GM23338 (cell line): ENCODE measurements at regions not wholly inside any gene's neighbourhood (a gene's known extent, or its start where the extent isn't known, plus 50 kb on each side); places are given as distances from the start of the nearest gene placed in this dataset.

Source experiments
- ATAC-seq: fragments of 200-7000 bp; cut with Tn5 transposase; 3 replicates; pipeline ENCODE4 v1.9.1; 2020
- DNase-seq: peaks from one replicate; pipeline ENCODE4 v3.0.0-alpha.2; 2015; ENCODE audit warnings: low spot score
- H2AFZ ChIP-seq: fragments of 200-600 bp; sonication (generic); 2 replicates; pipeline ENCODE4 v1.8.0; 2016; ENCODE audit warnings: antibody characterized with exemption, mild to moderate bottlenecking, moderate library complexity
- H3F3A ChIP-seq: fragments of 200-600 bp; sonication (generic); replicated peaks from 2 replicates; pipeline ENCODE4 v1.8.0; 2017; ENCODE audit warnings: antibody characterized with exemption, mixed run types, low read depth
- H3K27ac ChIP-seq: fragments of 200-600 bp; sonication (generic); 2 replicates; pipeline ENCODE4 v1.6.1; 2016; ENCODE audit warnings: low read depth
- H3K27me3 ChIP-seq: fragments of 200-600 bp; sonication (generic); 2 replicates; pipeline ENCODE4 v1.8.0; 2016; ENCODE audit warnings: mild to moderate bottlenecking, mixed run types, moderate library complexity; ENCODE audit not compliant: insufficient read depth
- H3K36me3 ChIP-seq: fragments of 200-600 bp; sonication (generic); 2 replicates; pipeline ENCODE4 v1.8.0; 2016; ENCODE audit warnings: mild to moderate bottlenecking; ENCODE audit not compliant: insufficient read depth
- H3K4me1 ChIP-seq: fragments of 200-600 bp; sonication (generic); 2 replicates; pipeline ENCODE4 v1.8.0; 2016; ENCODE audit warnings: mild to moderate bottlenecking, moderate library complexity; ENCODE audit not compliant: insufficient read depth
- H3K4me2 ChIP-seq: fragments of 200-600 bp; sonication (generic); 2 replicates; pipeline ENCODE4 v1.7.1; 2017; ENCODE audit warnings: mixed run types
- H3K4me3 ChIP-seq: fragments of 200-600 bp; sonication (generic); 2 replicates; pipeline ENCODE4 v1.6.1; 2016; ENCODE audit warnings: mixed run types
- H3K79me2 ChIP-seq: fragments of 200-600 bp; sonication (generic); replicated peaks from 2 replicates; pipeline ENCODE4 v1.8.0; 2017; ENCODE audit warnings: mild to moderate bottlenecking; ENCODE audit not compliant: insufficient read depth
- H3K9me2 ChIP-seq: fragments of 200-600 bp; sonication (generic); 2 replicates; pipeline ENCODE4 v1.8.0; 2017; ENCODE audit not compliant: insufficient read depth
- H4K20me1 ChIP-seq: fragments of 200-600 bp; sonication (generic); replicated peaks from 2 replicates; pipeline ENCODE4 v1.8.0; 2017; ENCODE audit warnings: mild to moderate bottlenecking; ENCODE audit not compliant: insufficient read depth
- H3K27ac Mint-ChIP-seq: 2 replicates; pipeline ENCODE4 v1.8.0; 2020; ENCODE audit warnings: inconsistent platforms, mild to moderate bottlenecking, moderate library complexity, mixed read lengths
- H3K27me3 Mint-ChIP-seq: 3 replicates; pipeline ENCODE4 v1.8.0; 2022; ENCODE audit warnings: low read depth, mild to moderate bottlenecking, moderate library complexity, mixed read lengths, inconsistent platforms; ENCODE audit not compliant: insufficient read depth, poor library complexity
- H3K36me3 Mint-ChIP-seq: 3 replicates; pipeline ENCODE4 v1.8.0; 2021; ENCODE audit warnings: low read depth, mild to moderate bottlenecking, inconsistent platforms, moderate library complexity, mixed read lengths
- H3K4me1 Mint-ChIP-seq: 3 replicates; pipeline ENCODE4 v1.8.0; 2020; ENCODE audit warnings: mild to moderate bottlenecking, inconsistent platforms, mixed read lengths
- H3K4me3 Mint-ChIP-seq: 3 replicates; pipeline ENCODE4 v1.8.0; 2021; ENCODE audit warnings: moderate library complexity, mild to moderate bottlenecking, inconsistent platforms, mixed read lengths
- H3K9me3 Mint-ChIP-seq: 3 replicates; pipeline ENCODE4 v1.8.0; 2020; ENCODE audit warnings: moderate library complexity, mild to moderate bottlenecking, inconsistent platforms, mixed read lengths
- CREB1 ChIP-seq: fragments of 250-450 bp; sonication (Bioruptor Pico); IDR thresholded peaks from 2 replicates; pipeline ENCODE4 v1.5.0; 2020; ENCODE audit warnings: low read depth, mild to moderate bottlenecking, moderate library complexity
- ETS1 ChIP-seq: IDR thresholded peaks from 2 replicates; pipeline ENCODE4 v1.6.1; 2016; ENCODE audit warnings: antibody characterized with exemption
- EZH2 ChIP-seq: fragments of 200-600 bp; sonication (generic); IDR thresholded peaks from one replicate; pipeline ENCODE4 v1.8.0; 2017; ENCODE audit warnings: antibody characterized with exemption, mild to moderate bottlenecking, low read depth; ENCODE audit not compliant: unreplicated experiment
- EZH2phosphoT487 ChIP-seq: fragments of 200-600 bp; sonication (generic); IDR thresholded peaks from one replicate; pipeline ENCODE4 v1.8.1; 2018; ENCODE audit warnings: antibody characterized with exemption; ENCODE audit not compliant: unreplicated experiment
- JUNB ChIP-seq: IDR thresholded peaks from one replicate; pipeline ENCODE4 v1.6.1; 2016; ENCODE audit warnings: antibody characterized with exemption; ENCODE audit not compliant: unreplicated experiment
- NANOG ChIP-seq: IDR thresholded peaks from 2 replicates; pipeline ENCODE4 v1.6.1; 2016; ENCODE audit warnings: antibody characterized with exemption, borderline replicate concordance
- POLR2AphosphoS5 ChIP-seq: IDR thresholded peaks from 2 replicates; pipeline ENCODE4 v1.6.1; 2016; ENCODE audit warnings: antibody characterized with exemption, low read depth
- STAT1 ChIP-seq: IDR thresholded peaks from one replicate; pipeline ENCODE4 v1.6.1; 2016; ENCODE audit warnings: antibody characterized with exemption; ENCODE audit not compliant: unreplicated experiment
- ZNF114 ChIP-seq: fragments of 250-450 bp; sonication (Bioruptor Pico); IDR thresholded peaks from 2 replicates; pipeline ENCODE4 v1.5.0; 2020; ENCODE audit warnings: mild to moderate bottlenecking, moderate library complexity
- ZNF331 ChIP-seq: fragments of 250-450 bp; sonication (Bioruptor Pico); IDR thresholded peaks from 2 replicates; pipeline ENCODE4 v1.5.0; 2020; ENCODE audit warnings: low read depth, mild to moderate bottlenecking, moderate library complexity
- TF ChIP-seq, protein P1 (sequence below), 2 experiments: fragments of 200-600 bp in 1 of 2; sonication (generic) in 1 of 2; conservative IDR thresholded peaks; 2 replicates each; pipeline versions ENCODE4 v1.5.1 to v1.6.1; 2016 to 2017; ENCODE audit warnings: antibody characterized with exemption in 2 of 2, low read depth in 2 of 2, mild to moderate bottlenecking in 2 of 2, moderate library complexity in 1 of 2
- TF ChIP-seq, protein P2 (sequence below): IDR thresholded peaks from one replicate; pipeline ENCODE4 v1.6.1; 2018; ENCODE audit warnings: antibody characterized with exemption; ENCODE audit not compliant: unreplicated experiment
- TF ChIP-seq, protein P3 (sequence below): fragments of 250-450 bp; sonication (Bioruptor Pico); IDR thresholded peaks from 2 replicates; pipeline ENCODE4 v1.5.0; 2020; ENCODE audit warnings: mild to moderate bottlenecking, moderate library complexity

- peaks cover 99% of the 10 kb centered on the region for H3K9me3 Mint-ChIP-seq
- no peak overlapping the region for H3K27ac Mint-ChIP-seq
- TF ChIP-seq, protein P1, sequence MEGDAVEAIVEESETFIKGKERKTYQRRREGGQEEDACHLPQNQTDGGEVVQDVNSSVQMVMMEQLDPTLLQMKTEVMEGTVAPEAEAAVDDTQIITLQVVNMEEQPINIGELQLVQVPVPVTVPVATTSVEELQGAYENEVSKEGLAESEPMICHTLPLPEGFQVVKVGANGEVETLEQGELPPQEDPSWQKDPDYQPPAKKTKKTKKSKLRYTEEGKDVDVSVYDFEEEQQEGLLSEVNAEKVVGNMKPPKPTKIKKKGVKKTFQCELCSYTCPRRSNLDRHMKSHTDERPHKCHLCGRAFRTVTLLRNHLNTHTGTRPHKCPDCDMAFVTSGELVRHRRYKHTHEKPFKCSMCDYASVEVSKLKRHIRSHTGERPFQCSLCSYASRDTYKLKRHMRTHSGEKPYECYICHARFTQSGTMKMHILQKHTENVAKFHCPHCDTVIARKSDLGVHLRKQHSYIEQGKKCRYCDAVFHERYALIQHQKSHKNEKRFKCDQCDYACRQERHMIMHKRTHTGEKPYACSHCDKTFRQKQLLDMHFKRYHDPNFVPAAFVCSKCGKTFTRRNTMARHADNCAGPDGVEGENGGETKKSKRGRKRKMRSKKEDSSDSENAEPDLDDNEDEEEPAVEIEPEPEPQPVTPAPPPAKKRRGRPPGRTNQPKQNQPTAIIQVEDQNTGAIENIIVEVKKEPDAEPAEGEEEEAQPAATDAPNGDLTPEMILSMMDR (conservative IDR thresholded peaks at IDR 0.05; ENCODE audit: low read depth in 2 of 2): no peak
- TF ChIP-seq EZH2phosphoT487: no peak
- TF ChIP-seq, protein P2, sequence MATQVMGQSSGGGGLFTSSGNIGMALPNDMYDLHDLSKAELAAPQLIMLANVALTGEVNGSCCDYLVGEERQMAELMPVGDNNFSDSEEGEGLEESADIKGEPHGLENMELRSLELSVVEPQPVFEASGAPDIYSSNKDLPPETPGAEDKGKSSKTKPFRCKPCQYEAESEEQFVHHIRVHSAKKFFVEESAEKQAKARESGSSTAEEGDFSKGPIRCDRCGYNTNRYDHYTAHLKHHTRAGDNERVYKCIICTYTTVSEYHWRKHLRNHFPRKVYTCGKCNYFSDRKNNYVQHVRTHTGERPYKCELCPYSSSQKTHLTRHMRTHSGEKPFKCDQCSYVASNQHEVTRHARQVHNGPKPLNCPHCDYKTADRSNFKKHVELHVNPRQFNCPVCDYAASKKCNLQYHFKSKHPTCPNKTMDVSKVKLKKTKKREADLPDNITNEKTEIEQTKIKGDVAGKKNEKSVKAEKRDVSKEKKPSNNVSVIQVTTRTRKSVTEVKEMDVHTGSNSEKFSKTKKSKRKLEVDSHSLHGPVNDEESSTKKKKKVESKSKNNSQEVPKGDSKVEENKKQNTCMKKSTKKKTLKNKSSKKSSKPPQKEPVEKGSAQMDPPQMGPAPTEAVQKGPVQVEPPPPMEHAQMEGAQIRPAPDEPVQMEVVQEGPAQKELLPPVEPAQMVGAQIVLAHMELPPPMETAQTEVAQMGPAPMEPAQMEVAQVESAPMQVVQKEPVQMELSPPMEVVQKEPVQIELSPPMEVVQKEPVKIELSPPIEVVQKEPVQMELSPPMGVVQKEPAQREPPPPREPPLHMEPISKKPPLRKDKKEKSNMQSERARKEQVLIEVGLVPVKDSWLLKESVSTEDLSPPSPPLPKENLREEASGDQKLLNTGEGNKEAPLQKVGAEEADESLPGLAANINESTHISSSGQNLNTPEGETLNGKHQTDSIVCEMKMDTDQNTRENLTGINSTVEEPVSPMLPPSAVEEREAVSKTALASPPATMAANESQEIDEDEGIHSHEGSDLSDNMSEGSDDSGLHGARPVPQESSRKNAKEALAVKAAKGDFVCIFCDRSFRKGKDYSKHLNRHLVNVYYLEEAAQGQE: no peak
- no peak for TF ChIP-seq STAT1
- TF ChIP-seq, protein P3, sequence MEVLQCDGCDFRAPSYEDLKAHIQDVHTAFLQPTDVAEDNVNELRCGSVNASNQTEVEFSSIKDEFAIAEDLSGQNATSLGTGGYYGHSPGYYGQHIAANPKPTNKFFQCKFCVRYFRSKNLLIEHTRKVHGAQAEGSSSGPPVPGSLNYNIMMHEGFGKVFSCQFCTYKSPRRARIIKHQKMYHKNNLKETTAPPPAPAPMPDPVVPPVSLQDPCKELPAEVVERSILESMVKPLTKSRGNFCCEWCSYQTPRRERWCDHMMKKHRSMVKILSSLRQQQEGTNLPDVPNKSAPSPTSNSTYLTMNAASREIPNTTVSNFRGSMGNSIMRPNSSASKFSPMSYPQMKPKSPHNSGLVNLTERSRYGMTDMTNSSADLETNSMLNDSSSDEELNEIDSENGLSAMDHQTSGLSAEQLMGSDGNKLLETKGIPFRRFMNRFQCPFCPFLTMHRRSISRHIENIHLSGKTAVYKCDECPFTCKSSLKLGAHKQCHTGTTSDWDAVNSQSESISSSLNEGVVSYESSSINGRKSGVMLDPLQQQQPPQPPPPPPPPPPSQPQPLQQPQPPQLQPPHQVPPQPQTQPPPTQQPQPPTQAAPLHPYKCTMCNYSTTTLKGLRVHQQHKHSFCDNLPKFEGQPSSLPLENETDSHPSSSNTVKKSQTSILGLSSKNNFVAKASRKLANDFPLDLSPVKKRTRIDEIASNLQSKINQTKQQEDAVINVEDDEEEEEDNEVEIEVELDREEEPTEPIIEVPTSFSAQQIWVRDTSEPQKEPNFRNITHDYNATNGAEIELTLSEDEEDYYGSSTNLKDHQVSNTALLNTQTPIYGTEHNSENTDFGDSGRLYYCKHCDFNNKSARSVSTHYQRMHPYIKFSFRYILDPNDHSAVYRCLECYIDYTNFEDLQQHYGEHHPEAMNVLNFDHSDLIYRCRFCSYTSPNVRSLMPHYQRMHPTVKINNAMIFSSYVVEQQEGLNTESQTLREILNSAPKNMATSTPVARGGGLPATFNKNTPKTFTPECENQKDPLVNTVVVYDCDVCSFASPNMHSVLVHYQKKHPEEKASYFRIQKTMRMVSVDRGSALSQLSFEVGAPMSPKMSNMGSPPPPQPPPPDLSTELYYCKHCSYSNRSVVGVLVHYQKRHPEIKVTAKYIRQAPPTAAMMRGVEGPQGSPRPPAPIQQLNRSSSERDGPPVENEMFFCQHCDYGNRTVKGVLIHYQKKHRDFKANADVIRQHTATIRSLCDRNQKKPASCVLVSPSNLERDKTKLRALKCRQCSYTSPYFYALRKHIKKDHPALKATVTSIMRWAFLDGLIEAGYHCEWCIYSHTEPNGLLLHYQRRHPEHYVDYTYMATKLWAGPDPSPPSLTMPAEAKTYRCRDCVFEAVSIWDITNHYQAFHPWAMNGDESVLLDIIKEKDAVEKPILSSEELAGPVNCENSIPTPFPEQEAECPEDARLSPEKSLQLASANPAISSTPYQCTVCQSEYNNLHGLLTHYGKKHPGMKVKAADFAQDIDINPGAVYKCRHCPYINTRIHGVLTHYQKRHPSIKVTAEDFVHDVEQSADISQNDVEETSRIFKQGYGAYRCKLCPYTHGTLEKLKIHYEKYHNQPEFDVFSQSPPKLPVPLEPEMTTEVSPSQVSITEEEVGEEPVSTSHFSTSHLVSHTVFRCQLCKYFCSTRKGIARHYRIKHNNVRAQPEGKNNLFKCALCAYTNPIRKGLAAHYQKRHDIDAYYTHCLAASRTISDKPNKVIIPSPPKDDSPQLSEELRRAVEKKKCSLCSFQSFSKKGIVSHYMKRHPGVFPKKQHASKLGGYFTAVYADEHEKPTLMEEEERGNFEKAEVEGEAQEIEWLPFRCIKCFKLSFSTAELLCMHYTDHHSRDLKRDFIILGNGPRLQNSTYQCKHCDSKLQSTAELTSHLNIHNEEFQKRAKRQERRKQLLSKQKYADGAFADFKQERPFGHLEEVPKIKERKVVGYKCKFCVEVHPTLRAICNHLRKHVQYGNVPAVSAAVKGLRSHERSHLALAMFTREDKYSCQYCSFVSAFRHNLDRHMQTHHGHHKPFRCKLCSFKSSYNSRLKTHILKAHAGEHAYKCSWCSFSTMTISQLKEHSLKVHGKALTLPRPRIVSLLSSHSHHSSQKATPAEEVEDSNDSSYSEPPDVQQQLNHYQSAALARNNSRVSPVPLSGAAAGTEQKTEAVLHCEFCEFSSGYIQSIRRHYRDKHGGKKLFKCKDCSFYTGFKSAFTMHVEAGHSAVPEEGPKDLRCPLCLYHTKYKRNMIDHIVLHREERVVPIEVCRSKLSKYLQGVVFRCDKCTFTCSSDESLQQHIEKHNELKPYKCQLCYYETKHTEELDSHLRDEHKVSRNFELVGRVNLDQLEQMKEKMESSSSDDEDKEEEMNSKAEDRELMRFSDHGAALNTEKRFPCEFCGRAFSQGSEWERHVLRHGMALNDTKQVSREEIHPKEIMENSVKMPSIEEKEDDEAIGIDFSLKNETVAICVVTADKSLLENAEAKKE (CRISPR knock-in tag): no peak
- no peak for TF ChIP-seq ETS1
- no peak for TF ChIP-seq NANOG
- no peak for TF ChIP-seq POLR2AphosphoS5
- TF ChIP-seq ZNF114: no peak
- TF ChIP-seq JUNB: no peak
- TF ChIP-seq ZNF331 (CRISPR knock-in tag): no peak
- TF ChIP-seq EZH2: no peak
- no peak for TF ChIP-seq CREB1 (CRISPR knock-in tag)
- no peaks in the 10 kb centered on the region for H3K4me1 Mint-ChIP-seq
- ATAC-seq: no peak
- no peak overlapping the region for H3K27ac ChIP-seq
- no peak overlapping the region for H3K4me2 ChIP-seq
- no peaks in the 10 kb centered on the region for H3K4me1 ChIP-seq
- no peak overlapping the region for H2AFZ ChIP-seq
- no peaks in the 10 kb centered on the region for H3K9me2 ChIP-seq
- H3K27me3 ChIP-seq: no peaks in the 10 kb centered on the region
- H3K36me3 ChIP-seq: no peaks in the 10 kb centered on the region; the same call in 1 of the 2 replicates
- H3K36me3 Mint-ChIP-seq: peaks cover 25% of the 10 kb centered on the region
- H4K20me1 ChIP-seq: no peaks in the 10 kb centered on the region
- no peak overlapping the region for H3K4me3 ChIP-seq
- H3F3A ChIP-seq: no peaks in the 10 kb centered on the region
- no peaks in the 10 kb centered on the region for H3K79me2 ChIP-seq
- H3K4me3 Mint-ChIP-seq: no peak overlapping the region
- H3K27me3 Mint-ChIP-seq: no peaks in the 10 kb centered on the region
- DNase-seq: no peak
Observed at GRCh38 chr16:35561346-35561745, 2101.9 kb downstream of the TP53TG3F start.
